MCF 10A (cell line): ENCODE measurements at regions not wholly inside any gene's neighbourhood (a gene's known extent, or its start where the extent isn't known, plus 50 kb on each side); places are given as distances from the start of the nearest gene placed in this dataset.

Source experiments
- BruUV-seq: library from RNA; stranded (reverse); fragments of 400-500 nt; replicated peaks from 2 replicates; lab custom pipeline; 2021; lab: Mats Ljungman, UMichigan
- CTCF ChIA-PET: fragments of 300-600 bp; sonication (Branson Sonifier 250); formaldehyde crosslinking; extraction: SDS; loops from one replicate; lab custom pipeline; 2021; ENCODE audit warnings: antibody characterized with exemption, inconsistent platforms; lab: Yijun Ruan, JAX
- POLR2A ChIA-PET: fragments of 300-600, 350-650 bp; sonication (Branson Sonifier 250); formaldehyde crosslinking; extraction: SDS; loops from one replicate; lab custom pipeline; 2020; ENCODE audit warnings: antibody characterized with exemption, inconsistent platforms; lab: Yijun Ruan, JAX
- DNase-seq: peaks from one replicate; pipeline ENCODE4 v3.0.0-alpha.2; 2018; ENCODE audit not compliant: unreplicated experiment
- H3K27ac Mint-ChIP-seq: one replicate; pipeline ENCODE4 v1.8.0; 2022; ENCODE audit warnings: mild to moderate bottlenecking, low read depth, mixed read lengths; ENCODE audit not compliant: unreplicated experiment
- H3K27me3 Mint-ChIP-seq: one replicate; pipeline ENCODE4 v1.8.0; 2022; ENCODE audit warnings: mixed read lengths; ENCODE audit not compliant: insufficient read depth, unreplicated experiment
- H3K36me3 Mint-ChIP-seq: one replicate; pipeline ENCODE4 v1.8.0; 2022; ENCODE audit warnings: mild to moderate bottlenecking, moderate library complexity, mixed read lengths; ENCODE audit not compliant: insufficient read depth, unreplicated experiment
- H3K4me1 Mint-ChIP-seq: one replicate; pipeline ENCODE4 v1.8.0; 2022; ENCODE audit warnings: mixed read lengths; ENCODE audit not compliant: insufficient read depth, unreplicated experiment
- H3K4me3 Mint-ChIP-seq: one replicate; pipeline ENCODE4 v1.8.0; 2022; ENCODE audit warnings: mild to moderate bottlenecking, moderate library complexity, mixed read lengths; ENCODE audit not compliant: unreplicated experiment
- H3K9me3 Mint-ChIP-seq: one replicate; pipeline ENCODE4 v1.8.0; 2022; ENCODE audit warnings: mixed read lengths; ENCODE audit not compliant: unreplicated experiment
- intact Hi-C: fragments of 100-400 bp; cut with micrococcal nuclease; formaldehyde crosslinking; loops from 2 replicates; pipeline ENCODE4 v1.14.1; 2022
- TF ChIP-seq, protein P1 (sequence below): fragments of 200-600 bp; IDR thresholded peaks from one replicate; pipeline ENCODE4 v1.8.0; 2022; ENCODE audit warnings: antibody characterized with exemption, mild to moderate bottlenecking; ENCODE audit not compliant: unreplicated experiment

DNA sequence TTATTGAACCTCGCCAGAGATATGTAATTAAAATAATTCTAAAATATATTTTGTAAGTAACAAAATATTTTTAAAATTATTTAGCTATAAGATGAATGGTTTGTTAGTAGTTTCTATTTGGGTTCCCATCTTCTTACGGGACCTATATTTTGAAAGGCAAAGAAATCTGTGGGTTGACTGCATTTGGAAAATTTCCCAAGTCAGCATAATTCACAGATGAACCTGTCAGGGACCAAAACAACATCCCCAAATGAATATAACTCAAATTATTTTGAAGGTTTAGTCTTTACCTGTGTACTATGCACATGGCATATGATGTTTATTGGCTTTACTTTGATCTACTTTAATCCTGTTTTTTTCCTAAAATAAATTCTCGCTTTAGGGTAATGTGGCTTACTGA is 607.4 kb upstream of the JAG1 start:
- no TSS peak for BruUV-seq

DNA sequence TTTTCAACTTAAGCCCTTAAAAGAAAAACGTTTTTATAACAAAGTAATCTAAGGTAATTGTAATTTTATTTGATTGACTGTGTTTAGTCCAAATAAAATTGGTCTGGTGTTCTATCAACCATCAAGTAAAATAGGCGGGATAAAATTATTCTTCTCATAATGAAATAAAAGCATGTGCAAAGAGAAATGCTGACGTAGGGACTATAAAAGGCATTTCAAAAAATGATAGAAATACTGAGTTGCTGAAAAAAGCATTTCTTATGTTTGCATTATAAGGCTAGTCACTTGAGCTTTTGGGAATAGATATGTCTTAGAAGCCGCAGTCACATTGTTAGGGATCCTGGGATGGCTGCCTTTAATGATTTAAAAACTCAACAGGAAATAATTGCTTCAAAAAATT is 608.0 kb upstream of the JAG1 start:
- no peak for DNase-seq
- TF ChIP-seq, protein P1, sequence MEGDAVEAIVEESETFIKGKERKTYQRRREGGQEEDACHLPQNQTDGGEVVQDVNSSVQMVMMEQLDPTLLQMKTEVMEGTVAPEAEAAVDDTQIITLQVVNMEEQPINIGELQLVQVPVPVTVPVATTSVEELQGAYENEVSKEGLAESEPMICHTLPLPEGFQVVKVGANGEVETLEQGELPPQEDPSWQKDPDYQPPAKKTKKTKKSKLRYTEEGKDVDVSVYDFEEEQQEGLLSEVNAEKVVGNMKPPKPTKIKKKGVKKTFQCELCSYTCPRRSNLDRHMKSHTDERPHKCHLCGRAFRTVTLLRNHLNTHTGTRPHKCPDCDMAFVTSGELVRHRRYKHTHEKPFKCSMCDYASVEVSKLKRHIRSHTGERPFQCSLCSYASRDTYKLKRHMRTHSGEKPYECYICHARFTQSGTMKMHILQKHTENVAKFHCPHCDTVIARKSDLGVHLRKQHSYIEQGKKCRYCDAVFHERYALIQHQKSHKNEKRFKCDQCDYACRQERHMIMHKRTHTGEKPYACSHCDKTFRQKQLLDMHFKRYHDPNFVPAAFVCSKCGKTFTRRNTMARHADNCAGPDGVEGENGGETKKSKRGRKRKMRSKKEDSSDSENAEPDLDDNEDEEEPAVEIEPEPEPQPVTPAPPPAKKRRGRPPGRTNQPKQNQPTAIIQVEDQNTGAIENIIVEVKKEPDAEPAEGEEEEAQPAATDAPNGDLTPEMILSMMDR: no peak
- no peak overlapping the region for H3K27ac Mint-ChIP-seq
- POLR2A ChIA-PET: interaction anchor here (0.6 kb wide), 1 partner anchor 1275 kb away, joined by 3 read pairs; no protein-coding TSS in a partner anchor
- CTCF ChIA-PET: interaction anchor here (0.6 kb wide), 1 partner anchor 142 kb away, joined by 3 read pairs; no protein-coding TSS in a partner anchor
- peaks cover 13% of the 10 kb centered on the region for H3K9me3 Mint-ChIP-seq
- intact Hi-C loops: no loop called here
- H3K27me3 Mint-ChIP-seq: no peaks in the 10 kb centered on the region
- no peak overlapping the region for H3K4me3 Mint-ChIP-seq
- H3K4me1 Mint-ChIP-seq: no peaks in the 10 kb centered on the region
- H3K36me3 Mint-ChIP-seq: no peaks in the 10 kb centered on the region
- no TSS peak for BruUV-seq

More for the DNA sequence above, 607.4 kb upstream of the JAG1 start:
- Mint-ChIP-seq H3K27me3 (no peaks in the 10 kb centered on the region), H3K27ac (no peak overlapping the region), H3K36me3 (no peaks in the 10 kb centered on the region), H3K4me1 (no peaks in the 10 kb centered on the region), H3K4me3 (no peak overlapping the region), H3K9me3 (peaks cover 13% of the 10 kb centered on the region)
- ChIA-PET POLR2A (interaction anchor here (0.6 kb wide), 1 partner anchor 1274 kb away, joined by 3 read pairs; no protein-coding TSS in a partner anchor), CTCF (interaction anchor here (0.6 to 1.5 kb wide), 4 partner anchors 38 to 262 kb away, joined by 3 to 5 read pairs (median 4); no protein-coding TSS in a partner anchor)
- TF ChIP-seq, protein P1: no peak
- intact Hi-C loops: no loop called here
- no peak for DNase-seq

DNA sequence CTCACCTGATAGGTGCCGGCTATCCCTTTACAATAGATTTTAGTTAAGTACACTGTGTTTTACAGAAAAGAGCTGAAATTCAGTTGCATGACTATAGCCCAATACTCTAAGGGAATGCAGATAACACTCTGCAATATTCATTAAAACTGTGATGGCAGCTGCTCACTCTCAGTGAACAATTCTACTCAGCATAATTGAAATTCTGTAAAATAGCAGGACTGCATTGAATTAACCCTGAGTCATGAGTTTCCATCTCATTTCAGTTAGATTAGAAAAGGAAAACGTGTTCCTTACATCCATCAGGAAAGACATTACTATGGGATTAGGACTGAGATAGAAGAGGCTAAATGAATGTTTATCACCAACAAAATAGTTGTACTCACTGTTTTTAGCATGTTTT is 613.3 kb upstream of the JAG1 start:
- no peaks in the 10 kb centered on the region for H3K4me1 Mint-ChIP-seq
- H3K9me3 Mint-ChIP-seq: no peaks in the 10 kb centered on the region
- BruUV-seq: no TSS peak
- CTCF ChIA-PET: no interaction called here
- H3K27me3 Mint-ChIP-seq: no peaks in the 10 kb centered on the region
- DNase-seq: no peak
- no peak overlapping the region for H3K27ac Mint-ChIP-seq
- no peak overlapping the region for H3K4me3 Mint-ChIP-seq
- intact Hi-C loops: no loop called here
- H3K36me3 Mint-ChIP-seq: no peaks in the 10 kb centered on the region
- POLR2A ChIA-PET: interaction anchor here (0.7 kb wide), 1 partner anchor 122 kb away, joined by 4 read pairs; no protein-coding TSS in a partner anchor
- TF ChIP-seq, protein P1: no peak

DNA sequence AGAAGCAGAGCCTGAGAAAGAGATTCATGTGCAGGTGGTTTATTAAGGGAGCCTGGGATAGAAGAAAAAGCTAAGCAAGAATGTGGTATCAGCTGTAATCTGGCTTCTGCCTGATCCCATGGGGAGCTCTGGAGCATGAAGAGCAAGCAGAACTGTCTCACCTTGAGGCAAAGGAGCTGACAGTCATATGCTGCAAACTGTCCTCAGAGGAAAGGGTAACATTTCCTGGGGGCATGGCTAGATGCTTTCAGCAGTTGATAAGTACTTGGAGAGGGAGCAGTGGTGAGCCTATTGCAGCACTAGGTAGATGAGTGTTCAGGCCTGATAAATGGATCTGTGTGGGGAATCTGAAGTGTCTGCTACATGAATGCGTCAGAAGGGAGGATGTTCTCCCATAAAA is 621.5 kb upstream of the BTBD3 start:
- DNase-seq: no peak
- H3K4me3 Mint-ChIP-seq: no peak overlapping the region
- peaks cover 9% of the 10 kb centered on the region for H3K4me1 Mint-ChIP-seq
- TF ChIP-seq, protein P1: no peak
- H3K27ac Mint-ChIP-seq: peak overlapping the region; percentile 3
- BruUV-seq: no TSS peak
- CTCF ChIA-PET: interaction anchor here (0.6 to 0.9 kb wide), 6 partner anchors 25 to 1991 kb away, joined by 3 to 8 read pairs (median 3); no protein-coding TSS in a partner anchor
- POLR2A ChIA-PET: interaction anchor here (0.6 to 0.8 kb wide), 2 partner anchors 229 to 676 kb away, joined by 3 read pairs; no protein-coding TSS in a partner anchor
- no peaks in the 10 kb centered on the region for H3K36me3 Mint-ChIP-seq
- no peaks in the 10 kb centered on the region for H3K9me3 Mint-ChIP-seq
- intact Hi-C loops: no loop called here
- H3K27me3 Mint-ChIP-seq: no peaks in the 10 kb centered on the region
